ENCODE measurements at regions not wholly inside any gene's neighbourhood (a gene's known extent, or its start where the extent isn't known, plus 50 kb on each side); places are given as distances from the start of the nearest gene placed in this dataset.

DNA sequence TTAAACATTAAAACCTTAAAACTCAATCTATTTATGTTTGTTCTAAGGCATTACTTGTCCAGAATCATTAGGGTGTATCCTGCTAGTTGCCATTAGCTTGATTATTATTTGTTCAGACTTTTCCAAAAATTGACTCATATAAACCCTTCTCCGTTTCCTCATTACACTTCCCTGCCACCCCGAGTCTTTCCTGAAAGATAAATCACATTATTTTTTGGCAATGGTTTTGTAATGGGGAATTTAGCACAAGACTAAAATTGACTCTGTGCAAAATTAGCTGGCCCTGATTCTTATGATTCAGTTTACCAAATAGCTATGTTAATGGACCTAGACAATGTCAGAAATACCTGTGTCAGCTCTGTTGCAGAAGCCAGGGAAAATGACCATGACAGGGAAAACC lies 112.2 kb upstream of the NT5C1B start:
- no peak for DNase-seq

DNA sequence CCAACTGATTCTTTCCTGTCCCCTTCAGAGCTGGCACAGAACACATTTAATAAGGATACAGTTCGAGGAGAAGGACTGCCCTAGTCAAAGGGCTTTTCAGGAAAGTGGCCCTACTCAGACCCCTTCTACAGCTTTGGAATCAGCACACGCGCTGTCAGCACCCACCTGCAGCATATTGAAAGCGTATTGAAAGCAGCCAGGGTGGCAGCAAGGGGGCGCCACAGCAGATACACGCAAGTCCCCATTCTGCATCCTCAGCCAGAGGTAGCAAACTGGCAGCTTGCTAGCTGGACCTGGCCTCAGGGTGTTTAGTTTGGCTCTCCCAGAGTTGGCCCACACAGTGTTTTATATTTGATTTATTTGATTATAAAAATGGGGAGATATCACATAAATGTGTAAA lies 101.0 kb upstream of the NT5C1B start:
- no peak for DNase-seq

DNA sequence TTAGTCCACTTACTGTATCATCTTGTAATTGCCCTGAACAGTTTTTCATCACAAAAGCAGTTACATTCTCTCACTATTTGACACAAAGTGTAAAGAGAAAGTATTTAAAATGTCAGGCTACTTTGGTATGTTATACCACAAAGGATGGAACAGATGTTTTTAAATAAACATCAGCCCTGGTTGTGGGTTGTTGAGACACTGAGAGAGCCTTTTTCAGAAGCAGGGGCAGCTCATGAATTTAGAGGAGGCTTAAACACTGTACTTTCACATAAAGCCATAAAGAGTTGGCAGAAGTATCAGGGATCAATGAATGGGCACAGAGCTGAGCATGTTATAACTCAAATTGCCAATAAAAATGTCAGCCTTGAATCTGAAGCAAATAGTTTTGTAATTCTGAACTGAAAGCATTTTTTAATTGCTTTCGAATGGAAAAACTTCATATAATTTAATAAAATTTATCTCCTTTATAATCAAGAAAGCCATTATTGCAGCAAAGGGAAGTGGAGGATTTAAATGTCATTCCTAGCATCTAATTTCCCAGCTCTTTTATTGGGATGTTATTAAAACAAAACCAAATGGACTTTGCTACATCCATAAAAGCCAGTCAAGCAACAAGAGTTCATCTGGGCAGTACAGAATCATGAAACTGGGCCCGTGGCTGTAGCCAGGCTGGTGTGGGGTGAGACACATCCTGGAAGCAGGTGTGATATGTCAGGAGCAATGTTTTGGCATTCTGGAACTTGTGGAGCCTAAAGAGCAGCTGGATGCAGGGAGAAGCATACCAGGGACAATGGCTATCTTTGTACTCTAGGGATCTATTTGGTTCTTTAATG lies 95.1 kb upstream of the NT5C1B start:
- no peak for DNase-seq

DNA sequence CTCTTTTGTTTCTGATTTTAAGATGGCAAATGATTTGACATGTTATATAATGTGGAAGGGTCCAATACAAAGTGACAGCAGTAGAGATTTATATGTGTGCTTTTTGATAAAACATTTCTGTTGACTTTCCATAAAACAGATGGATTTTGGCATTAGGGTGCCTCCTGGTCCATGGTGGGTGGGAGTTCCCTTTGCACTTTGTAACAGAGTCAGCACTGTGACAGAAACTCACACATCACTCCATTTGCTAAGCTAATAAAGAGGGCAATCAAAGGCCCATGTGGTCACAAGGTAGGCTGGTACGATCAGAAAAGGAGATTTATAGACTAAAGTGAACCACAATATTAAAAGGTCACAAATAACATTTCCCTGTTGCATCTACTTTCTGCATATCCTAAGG lies 93.3 kb upstream of the NT5C1B start:
- no peak for DNase-seq

DNA sequence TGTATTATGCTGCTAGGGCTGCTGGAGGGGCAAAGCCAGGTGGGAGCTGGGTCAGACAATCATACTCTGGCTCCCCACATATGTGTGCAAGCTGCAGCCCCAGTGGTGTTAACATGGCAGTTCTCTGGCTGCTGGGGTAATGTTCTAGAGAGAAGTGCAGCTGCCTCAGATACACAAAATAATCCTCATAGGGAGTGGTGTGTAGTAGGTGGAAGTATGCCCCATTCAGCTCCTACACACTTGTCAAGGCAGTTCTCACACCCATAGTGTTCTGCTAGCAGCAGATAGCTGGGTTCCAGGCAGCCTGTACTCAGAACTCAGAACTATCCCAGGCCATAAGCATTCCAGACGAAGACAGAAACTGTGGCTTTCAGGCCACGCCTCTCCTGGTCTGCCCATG lies 87.9 kb upstream of the NT5C1B start:
- no peak for DNase-seq

DNA sequence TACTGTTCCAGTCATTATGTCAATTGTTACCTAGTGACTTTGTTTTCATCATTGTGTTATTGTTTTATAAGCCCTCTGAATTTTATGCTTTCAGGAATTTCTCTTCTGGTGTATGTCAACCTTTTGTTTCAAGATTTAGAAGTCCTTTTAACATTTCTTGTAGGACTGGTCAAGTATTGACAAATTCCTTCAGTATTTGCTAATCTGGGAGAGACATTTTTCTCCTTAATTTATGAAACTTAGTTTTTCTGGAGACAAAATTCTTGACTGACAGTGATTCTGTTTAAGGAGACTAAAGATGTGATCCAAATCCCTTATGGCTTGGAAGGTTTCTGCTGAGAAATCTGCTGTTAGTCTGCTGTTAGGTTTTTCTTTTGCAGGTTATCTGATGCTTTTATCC lies 84.9 kb upstream of the NT5C1B start:
- DNase-seq, result no peak

DNA sequence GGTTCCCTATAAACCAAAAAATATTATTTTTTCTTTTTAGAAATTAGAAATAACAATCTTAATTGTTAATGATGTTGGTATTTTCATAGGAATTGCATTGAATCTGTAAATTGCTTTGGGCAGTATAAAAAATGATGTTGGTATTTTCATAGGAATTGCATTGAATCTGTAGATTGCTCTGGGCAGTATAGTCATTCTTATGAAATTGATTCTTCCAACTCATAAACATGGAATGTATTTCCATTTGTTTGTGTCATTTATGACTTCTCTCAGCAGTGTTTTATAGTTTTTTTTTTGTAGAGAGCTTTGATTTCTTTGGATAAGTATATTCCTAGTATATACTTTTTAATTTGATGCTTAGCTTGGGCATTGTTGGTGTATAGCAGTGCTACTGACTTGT lies 82.0 kb upstream of the NT5C1B start:
- DNase-seq, result no peak

DNA sequence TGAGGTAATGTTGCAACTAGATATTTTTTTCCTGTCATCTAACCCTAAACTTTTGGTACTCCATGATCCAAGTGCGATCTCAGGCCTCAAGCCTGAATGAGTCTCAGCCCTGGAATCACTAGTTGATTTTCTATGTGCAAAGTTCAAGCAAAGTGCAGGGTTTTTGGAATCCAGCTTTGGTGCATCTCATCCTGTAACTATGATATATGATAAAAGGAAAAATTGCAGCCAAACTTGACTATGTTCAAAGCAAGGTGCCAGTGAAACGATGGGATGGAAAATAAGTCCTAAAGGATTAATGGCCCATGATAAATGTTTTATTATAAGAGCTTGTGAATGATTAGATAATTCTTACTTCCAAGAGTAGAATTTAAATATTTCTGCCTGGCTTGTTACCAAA lies 78.9 kb upstream of the NT5C1B start:
- no peak for DNase-seq

DNA sequence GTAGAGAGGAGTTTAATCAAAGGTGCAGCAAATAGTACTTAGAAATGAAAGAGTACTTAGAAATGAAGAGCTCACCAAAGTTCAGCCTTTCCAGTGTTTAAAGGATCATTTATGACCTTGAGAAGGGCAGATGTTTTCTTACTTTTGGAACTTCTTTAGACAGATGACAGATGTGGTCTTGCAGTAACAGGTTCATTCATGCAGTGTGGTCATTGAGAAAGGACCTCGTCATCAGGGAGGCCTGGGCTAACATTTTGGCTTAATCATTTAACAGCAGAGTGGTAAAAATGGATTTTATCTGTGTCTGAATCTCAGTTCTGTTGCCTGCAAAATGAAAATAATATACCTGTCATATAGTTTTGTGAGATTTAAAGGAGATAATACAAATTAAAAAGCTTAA lies 75.1 kb upstream of the NT5C1B start:
- DNase-seq, result no peak

DNA sequence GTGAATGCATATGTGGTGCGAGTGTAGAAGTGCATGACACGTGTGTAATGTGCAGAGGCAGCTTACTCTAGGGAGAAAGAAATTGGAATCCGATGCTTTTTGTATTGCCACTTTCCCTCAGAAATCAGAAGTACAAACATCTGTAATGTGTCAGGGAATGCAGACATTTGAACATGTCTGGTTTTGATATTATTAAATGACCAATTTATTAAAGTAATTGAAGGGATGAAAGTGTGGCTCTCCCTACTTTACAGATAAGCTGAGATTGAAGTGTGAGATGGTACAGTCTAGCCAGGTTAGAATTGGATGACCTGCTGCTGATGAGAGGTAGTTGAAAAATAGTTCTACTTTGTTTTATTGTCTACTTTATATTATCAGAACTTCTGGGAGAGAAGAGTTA lies 74.5 kb upstream of the NT5C1B start:
- no peak for DNase-seq

DNA sequence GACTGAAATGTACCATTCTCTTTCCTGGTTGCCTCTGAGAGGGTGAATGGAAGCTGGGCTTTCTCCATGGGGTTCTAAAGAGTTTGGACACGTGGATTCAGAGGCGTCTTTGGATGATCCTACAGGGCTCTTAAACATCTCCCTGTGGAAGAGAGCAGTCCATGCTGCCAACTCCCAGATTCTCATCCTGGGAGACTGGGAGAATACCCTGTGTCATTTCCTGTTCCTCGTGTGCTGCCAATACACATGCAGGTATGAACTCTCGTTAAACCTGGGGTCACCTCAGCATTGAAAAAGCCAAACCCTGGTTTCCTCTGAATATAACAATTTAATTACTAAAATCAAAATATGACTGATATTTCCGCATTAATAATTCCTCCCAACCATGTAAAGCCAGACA lies 73.3 kb upstream of the NT5C1B start:
- no peak for DNase-seq

DNA sequence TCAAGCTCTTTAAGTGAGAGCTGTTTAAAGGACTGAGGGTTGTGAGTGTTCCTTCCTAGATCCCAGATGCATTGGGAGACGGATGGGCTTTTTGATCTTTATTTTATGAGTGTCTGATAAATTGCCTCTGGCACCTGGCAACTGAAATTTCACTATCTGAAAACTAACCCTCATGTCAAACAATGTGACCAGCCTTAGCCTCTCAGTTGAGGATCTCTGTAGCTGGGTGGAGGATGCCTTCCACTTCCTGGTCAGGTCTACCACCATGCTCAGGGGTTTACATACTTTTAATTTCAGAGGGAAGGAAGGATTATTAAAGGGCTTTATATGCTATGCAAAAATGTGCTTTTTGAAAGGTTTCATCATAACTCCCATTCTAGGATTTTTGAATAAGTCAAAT lies 70.5 kb upstream of the NT5C1B start:
- DNase-seq, result no peak

DNA sequence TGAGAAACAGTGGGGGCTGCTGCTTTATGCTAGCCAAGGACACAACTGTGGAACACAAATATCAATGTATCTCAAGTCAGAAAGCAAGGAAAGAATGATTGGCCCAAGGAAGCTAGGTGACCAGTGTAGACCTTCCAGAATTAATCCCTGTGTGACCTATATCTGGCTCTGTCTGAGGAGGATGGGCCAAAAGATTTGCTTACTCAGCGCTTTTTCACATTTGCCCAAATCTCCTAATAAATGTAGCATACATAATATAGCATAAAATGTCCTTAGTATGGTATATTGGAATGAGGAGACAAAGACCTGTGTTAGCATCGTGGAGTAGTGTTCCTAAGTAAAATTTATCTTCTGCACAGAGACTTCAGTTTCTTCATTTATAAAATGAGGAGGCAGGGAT lies 66.7 kb upstream of the NT5C1B start:
- DNase-seq, result no peak

DNA sequence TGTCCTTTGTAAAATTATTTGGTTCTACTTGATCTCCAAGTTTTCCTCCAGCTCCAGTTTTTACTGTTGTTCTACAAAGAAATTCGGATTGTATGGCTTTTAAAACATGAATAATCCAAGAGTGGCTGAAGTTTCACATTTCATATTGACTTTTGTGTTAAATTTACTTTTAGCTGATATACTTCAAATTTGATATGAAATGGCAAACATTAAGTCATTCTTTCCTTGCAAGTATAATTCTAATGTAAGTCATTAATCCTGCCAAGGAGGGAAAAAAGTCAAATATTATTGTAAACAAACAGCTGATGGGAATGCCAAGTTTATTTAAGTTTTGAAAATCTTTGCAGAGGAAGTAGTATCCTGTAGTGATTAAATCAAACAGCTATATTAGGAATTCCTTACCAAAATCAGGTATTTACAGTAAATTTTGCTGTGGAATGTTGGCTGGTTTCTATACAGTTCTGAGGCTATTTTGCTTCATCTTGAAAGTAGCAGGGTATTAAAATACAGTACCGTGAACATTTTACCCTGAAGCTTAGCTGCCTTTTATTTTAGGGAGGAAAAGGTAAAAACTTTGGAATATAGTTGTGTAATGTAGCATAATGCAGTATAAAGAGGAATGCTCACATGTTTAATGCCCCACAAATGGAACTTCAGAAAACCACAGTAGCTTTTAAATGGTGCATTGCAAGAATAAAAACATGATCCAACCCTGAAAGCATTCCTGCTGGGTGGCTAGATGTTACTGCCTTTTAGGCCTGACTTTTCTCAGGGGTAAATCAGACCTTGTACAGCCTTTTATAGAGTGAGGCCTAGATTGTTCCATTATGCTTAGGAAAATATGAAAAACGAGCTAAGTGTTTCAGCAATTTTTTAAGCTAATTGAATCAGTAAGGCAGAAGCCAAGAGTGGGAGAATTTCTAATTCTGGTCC lies 62.7 kb upstream of the NT5C1B start:
- no peak for DNase-seq

DNA sequence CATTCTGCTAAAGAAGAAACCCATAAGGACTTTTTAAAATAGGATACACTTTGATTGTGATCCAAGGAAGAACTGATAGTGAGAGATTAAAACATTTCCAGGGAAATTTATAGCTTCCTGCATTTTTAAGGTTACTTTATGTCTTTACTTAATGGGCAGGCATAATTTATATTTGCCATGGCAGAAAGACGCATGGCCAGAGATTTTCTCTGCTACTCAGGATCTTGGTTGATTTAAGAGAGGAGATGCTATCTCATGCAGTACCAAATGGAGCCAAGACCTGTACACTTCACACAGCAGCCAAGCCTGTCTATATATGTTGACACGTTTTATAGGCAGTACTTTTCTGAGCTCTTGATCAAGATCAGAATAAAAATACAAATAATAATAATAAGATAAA lies 60.9 kb upstream of the NT5C1B start:
- no peak for DNase-seq

DNA sequence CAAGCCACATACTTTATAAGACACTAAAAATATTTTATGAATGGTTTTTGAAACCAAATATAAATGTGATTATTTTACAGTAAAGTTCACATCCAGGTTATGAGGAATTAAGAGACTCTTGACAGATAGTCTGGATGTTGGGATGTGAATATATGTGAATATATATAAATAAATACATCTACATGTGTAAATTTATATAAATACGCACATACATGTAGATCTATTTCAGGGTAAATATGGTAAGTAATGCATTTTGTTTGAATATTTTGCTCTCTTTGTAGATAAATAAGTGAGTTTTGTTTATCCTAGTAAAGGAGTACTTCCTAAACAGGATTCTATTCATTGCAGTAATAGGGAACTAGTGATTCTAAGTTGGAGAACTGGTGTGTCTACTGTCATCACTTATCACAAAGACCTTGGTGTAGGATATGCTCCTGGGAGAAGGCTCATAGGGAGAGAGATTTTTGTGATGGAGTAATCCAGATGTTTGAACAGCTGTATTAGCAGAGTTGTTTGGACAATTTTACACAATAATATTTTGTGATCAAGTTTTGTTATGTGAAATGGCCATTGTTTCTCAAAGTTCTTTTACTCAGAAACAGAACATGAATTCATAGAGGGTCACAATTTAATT lies 60.2 kb upstream of the NT5C1B start:
- no peak for DNase-seq

DNA sequence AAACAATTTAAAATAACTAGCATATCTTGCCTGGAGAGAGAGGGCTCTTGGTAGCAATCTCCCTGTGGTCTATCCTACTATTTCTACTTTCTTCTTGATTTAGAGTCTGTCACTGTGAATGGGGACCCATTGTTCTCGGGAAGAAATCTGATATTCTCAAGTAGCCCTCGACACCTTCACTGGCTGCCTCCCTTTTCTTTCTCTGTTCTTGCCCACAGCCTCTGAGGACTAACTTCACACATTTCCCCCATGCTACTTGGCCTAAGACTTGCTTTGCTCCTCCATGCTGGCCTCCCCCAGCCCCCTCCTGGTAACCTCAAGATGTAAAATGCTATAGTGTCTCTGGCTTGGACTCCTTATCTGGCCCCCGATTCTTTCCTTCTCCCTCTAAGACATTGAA lies 58.8 kb upstream of the NT5C1B start:
- no peak for DNase-seq

DNA sequence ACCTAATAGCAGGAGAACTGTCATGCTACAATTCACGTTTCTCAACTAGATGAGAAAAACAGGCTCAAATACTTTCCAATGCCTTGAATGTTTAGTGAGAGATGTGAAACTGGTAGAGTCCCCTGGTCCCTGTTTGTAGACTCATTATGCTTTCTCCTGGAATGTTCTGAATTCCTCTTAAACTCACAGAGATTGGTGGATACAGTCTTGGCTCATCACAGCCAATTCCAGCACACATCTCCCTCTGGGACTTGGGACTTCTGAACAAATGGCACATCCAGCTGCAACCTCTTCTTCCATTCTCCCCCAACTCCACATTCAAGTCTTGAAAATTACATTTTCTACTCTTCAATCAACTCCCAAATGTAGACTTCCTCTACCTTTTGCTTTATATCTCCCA lies 58.4 kb upstream of the NT5C1B start:
- no peak for DNase-seq

DNA sequence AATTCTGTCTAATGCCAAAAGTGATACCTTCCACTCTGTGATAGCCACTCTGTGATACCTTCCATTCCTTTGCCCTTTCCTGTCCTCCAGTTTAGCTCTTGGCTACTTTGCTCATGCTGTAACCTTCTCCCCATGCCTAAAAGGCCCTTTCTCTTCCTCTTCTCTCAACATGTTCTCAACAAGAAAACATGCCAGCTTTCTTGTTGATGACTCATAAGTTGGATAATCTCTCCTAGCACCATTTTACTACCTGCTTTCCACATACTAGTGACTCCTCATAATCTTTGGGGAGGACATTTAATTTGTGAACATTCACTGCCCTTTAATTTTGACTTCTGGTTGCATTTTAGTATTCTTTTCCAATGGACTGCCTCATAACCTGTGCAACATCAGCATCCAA lies 55.9 kb upstream of the NT5C1B start:
- no peak for DNase-seq

DNA sequence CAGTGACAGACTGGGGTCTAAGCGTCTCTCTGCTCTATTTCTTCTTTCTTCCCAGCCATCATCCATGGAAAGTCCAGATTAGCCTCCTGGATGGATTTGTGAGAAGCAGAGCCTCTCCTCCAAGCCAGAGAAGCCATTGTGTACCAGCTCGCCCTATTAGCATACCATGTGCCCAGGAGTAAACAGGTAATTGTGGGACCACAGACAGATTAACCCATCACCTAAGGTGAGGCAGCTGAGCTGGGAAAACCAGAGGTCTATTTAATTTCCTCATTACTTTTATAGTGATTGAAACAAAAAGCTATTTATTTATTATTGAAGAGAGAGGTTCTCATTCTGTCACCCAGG lies 54.7 kb upstream of the NT5C1B start:
- DNase-seq, result no peak

DNA sequence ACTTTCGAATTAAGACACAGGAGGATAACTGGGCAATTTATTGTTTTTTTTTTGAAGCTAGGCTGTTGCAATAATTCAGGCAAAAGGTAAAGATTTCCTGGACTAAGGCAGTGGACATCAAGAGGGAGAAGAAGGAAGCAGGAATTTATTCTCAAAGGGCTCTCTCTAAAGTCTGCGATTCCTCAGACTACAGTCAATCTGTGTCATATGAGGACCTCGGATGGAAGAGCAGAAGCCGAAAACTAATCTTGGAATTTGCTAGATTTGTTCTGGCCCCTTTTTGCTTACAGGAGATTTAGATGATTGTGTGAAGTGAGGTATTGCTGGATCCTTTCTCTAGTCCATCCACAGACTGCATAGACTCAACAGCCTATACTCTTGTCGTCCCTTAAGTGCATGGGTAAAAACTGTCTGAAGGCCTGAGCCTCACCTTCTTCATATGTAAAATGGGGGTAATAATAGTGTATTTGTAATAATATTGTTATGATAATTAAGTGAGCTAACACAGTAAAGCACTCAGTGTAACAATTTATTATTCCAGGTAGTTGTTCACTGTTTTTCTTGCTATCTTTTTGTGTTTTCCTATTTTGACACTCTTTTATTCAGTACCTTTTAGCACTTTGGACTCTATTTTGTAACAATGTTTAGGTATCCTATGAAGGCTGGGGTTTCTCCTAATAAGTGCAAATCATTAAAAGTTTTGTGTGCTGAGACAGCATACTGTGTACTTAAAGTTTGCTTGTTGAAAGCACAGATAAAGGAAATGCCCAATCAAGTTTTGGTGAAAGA lies 54.2 kb upstream of the NT5C1B start:
- DNase-seq, result no peak

DNA sequence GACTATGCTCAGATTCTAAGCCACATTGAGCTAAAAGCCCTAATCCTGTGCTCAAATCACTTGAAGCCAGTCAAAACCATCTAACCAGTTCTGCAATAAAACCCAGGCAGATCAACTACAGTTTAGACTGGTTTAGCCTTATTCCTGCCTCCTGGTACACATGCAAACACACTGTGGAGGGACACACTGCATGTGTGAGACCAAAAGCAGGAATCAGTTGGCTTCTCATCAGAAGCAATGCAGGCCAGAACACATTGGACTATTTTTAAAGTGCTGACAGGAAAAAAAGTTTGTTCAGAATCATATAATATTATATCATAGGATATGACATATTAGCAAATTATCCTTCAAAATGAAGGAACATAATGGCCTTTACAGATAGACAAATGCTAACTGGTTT lies 52.5 kb upstream of the NT5C1B start:
- no peak for DNase-seq
